HL-60 (cell line): ENCODE measurements at regions not wholly inside any gene's neighbourhood (a gene's known extent, or its start where the extent isn't known, plus 50 kb on each side); places are given as distances from the start of the nearest gene placed in this dataset.

ENCODE experiments used
- CTCF ChIP-seq: IDR thresholded peaks from one replicate; pipeline ENCODE4 v1.5.1; 2011; ENCODE audit warnings: low read length, control low read depth, inconsistent platforms; ENCODE audit not compliant: insufficient read depth
- GABPA ChIP-seq: IDR thresholded peaks from 2 replicates; pipeline ENCODE4 v1.6.1; 2012; ENCODE audit warnings: low read depth
- POLR2AphosphoS5 ChIP-seq: IDR thresholded peaks from 2 replicates; pipeline ENCODE4 v1.6.1; 2012; ENCODE audit warnings: low read depth

GRCh38 chr6:114739656-114740055, 396.8 kb upstream of the HS3ST5 start:
- TF ChIP-seq CTCF (no peak), POLR2AphosphoS5 (no peak), GABPA (no peak)
